Embryonic facial prominence (tissue), 1 donor: ENCODE measurements at regions not wholly inside any gene's neighbourhood (a gene's known extent, or its start where the extent isn't known, plus 50 kb on each side); places are given as distances from the start of the nearest gene placed in this dataset.
A peak's percentile ranks its signal among the peaks of the same experiment; 100 is the strongest.
"Not testable (repeated sequence)": the region's sequence is repeated elsewhere in the genome, so short reads cannot be mapped to it uniquely, and the experiment has no call there.

ENCODE experiments used
- DNase-seq: peaks from one replicate; pipeline ENCODE4 v3.0.0-alpha.2; 2016; ENCODE audit errors: extremely low spot score

DNA sequence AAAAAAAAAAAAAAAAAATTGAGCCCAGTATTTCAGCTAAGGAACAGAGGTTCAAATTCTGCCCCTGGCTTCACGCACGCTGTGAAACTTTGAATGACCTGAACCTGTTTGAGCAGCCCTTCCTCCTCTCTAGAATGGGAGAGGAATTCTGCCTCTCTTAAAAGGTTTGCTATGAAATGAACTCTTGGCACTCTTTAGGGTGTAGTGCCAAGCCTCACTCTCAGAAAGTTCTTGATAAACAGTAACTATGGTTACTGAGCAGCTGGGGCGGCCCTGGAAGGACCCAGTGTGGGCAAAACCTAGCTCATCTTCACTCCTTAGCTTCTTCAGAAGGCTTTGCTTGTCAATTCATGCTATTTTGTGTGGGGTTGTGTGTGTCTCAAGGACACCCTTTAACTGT is 73.7 kb downstream of the GEMIN8 start:
- DNase-seq, result no peak

- DNase-seq, result no peak
These were observed 74.5 kb downstream of the GEMIN8 start for GRCh38 chrX:13955095-13955647.

GRCh38 chrX:13952581-13952980 is 77.1 kb downstream of the GEMIN8 start:
- no peak for DNase-seq

DNA sequence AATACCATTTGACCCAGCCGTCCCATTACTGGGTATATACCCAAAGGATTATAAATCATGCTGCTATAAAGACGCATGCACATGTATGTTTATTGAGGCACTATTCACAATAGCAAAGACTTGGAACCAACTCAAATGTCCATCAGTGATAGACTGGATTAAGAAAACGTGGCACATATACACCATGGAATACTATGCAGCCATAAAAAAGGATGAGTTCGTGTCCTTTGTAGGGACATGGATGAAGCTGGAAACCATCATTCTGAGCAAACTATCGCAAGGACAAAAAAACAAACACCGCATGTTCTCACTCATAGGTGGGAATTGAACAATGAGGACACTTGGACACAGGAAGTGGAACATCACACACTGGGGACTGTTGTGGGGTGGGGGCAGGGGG is 83.5 kb downstream of the GEMIN8 start:
- DNase-seq, result not testable (repeated sequence)

- not testable (repeated sequence) for DNase-seq
These were observed 83.9 kb downstream of the GEMIN8 start for GRCh38 chrX:13945787-13946186.

GRCh38 chrX:13940671-13941070 is 89.0 kb downstream of the GEMIN8 start:
- DNase-seq, result no peak

DNA sequence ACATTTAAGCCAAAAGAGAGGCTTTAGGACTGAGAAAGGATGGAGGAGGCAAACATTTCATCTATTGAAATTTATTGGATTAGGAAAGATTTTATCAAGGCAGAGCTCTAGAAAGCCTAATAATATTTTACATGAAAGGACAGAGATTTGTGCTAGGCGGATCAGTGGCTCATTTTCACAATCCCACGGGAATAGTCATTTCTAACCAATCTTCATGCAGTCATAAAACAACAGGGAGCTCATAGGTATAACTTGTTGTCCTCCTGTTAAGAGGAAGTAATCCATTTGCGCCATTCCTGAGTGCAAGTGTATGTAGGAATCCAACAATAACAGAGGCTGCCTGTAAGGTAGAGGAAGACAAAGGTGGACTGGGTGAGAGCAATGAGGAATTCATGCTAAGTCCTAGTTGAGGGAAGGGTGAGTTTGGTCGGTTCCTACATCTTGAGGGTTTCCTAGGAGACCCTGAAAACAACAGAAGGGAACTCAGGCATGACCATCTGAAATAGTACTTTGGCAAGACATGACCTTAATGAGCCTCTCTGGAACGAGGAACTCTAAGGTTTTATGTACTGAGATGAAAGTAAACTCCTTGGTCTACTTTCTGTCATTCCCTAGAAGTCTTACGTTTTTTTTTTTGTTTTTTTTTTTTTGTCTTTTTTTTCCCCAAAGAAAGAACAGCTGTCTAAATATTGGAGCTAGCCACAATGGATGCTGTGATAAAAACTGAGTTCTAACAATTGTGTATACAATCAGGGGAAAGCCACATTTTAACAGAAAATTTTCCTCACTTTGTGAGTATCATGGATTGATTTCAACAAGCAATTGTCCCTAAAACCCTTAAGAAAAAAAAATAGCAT is 89.7 kb downstream of the GEMIN8 start:
- DNase-seq, result no peak

GRCh38 chrX:13938829-13939530 is 90.7 kb downstream of the GEMIN8 start:
- no peak for DNase-seq

DNA sequence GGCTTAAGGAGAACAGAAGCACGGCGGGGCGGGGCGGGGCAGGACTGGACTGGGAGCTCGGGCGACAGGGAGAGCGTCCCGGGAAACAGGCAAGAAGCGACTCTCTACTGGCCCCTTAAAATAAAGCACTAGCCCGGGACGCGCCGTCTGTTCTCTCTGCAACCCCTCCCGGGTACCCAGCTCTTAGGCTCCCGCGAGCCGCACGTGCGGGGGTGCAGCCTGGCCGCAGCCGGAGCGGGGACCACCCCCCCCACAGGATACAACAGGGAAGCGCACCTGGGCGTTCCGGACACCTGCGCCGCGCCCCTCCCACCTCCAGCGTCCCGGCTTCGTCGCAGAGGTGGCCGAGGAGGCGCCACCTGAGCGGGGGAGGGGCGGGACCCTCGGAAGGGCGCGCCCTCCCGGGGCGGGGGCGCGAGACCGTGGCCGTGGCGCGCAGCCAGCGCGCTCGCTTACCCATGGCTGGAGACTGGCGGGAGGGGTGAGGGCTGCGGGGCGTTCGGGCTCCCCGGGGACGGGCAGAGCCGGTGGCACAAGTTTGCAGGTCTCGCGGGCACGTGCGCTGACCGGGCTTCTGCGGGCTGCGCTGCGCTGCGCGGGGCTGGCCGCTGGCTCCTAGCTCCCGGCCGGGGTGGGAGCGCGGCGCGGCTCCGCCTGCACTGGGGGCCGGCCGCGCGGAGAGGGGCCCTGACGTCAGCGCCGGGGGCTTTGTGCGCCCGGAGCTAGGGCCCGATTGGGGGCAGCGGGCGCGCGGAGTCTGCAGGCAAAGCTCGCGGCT is 91.5 kb downstream of the GEMIN8 start:
- DNase-seq, result peak; percentile 13

- no peak for DNase-seq
These were observed 92.2 kb downstream of the GEMIN8 start for GRCh38 chrX:13937370-13938050.

GRCh38 chrX:13936521-13937225 is 93.0 kb downstream of the GEMIN8 start:
- no peak for DNase-seq

- DNase-seq, result no peak
These were observed 95.0 kb downstream of the GEMIN8 start for GRCh38 chrX:13934731-13935130.

GRCh38 chrX:13933851-13934250 is 95.8 kb downstream of the GEMIN8 start:
- no peak for DNase-seq

GRCh38 chrX:13933352-13933751 is 96.3 kb downstream of the GEMIN8 start:
- no peak for DNase-seq

DNA sequence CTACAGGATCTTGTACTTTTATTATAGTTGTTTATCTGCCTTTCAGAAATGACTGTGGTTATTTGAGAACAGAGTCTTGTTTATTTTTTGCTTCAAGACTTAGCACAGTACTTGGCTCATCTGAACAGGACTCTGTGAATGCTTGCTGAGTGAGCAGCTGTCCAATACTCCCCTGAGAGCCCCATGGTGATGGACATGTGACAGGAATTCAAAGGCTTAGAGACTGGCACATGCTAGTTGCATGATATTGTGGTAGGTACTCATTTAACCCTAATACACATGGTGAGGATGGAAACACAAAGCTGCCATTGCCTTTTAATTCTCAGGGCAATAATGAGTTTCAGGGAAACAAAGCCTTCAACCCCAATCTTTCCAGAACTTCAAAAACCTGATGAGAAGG is 97.3 kb downstream of the GEMIN8 start:
- no peak for DNase-seq

GRCh38 chrX:13927175-13927574 is 102.5 kb downstream of the GEMIN8 start:
- DNase-seq, result no peak

DNA sequence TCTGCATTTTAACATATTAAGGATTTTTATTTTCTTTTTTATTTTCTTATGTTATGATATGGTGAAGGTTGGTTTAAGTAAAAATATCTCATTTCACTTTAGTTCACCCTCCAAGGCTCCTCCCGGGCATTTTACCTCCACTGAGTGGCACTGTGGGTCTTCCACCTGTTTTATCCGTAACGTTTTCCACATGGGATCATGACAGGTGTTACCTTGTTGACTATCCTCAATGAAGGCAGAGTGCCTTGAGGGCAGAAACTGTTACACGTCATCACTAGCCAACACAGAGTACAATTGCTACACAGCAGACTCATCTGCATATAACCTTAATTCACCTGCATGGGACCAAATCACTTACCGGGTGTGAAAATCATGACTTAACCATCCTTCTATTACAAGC is 105.8 kb downstream of the GEMIN8 start:
- DNase-seq, result no peak

DNA sequence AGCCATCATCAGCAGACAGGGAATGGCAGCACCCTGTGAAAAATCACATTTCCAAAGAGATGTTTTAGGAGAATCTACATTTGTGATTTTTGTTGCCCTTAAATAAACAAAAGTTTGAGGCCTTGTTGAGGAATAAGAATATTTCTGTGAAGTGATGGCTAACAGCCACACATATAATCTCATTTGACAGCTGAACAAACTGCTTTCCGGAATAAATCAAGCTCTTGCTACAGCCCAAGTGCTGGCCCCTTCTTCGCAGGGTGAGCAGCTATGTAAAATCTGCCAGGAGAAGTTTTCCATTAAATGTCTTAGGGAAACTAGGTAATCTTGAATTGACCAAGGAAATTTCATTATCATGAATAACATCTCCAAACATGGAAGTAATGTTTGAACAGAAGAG is 106.4 kb upstream of the GPM6B start:
- no peak for DNase-seq

DNA sequence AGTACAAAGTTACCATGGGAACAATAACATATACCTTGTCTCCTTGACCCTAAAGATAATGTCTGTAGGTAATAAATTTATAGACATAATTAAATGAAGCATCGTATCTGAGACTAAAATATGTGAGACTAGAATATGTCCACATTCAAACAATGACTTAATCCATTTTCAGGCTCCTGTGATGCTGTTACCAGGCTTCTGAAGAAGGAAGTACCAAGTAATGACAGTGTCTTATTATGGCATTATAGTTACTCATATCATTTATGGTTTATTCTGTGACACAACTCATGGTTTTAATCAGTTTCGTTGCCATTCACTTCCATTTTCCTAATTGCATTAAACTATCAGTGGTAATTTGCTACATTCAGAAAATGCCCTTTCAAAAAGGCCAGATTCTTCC is 100.6 kb upstream of the GPM6B start:
- no peak for DNase-seq

DNA sequence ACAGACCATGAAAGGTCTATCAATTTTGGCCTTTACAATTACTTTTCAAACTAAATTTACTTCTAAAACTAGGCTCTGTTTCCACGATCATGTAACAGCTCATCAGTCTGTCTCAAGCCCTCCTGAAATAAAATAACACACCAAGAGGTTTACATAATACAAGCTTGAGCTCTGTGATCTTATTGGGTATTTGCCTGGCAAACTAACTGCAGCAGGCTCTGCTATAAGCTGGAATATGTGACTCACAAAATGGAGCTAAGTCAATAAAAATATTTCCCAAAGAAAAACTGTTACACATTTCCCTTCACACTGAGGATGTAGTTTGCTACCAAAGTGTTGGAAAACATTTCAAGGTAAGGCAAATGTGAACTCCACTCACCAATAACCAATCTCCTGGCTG is 94.7 kb upstream of the GPM6B start:
- no peak for DNase-seq

DNA sequence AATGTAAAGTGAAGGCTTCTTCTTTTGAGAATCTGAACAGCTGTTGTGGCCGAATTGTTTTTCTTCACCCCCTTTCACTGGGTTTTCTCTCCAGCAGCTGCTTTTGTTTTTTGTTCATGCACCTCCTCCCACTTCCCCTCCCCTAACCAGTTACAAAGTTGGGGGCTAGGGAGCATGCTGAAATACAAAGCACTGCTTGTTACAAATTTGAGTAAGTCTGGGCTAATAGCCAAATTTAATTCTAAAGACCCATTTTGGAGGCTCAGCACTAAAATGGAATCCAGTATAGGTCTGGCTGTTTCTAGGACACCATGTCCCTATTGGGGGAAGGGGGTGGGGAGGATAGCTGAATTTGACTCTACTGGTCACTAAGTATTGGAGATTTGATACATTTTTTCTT is 89.2 kb upstream of the GPM6B start:
- DNase-seq, result no peak
